WTC11 (cell line): ENCODE measurements at regions not wholly inside any gene's neighbourhood (a gene's known extent, or its start where the extent isn't known, plus 50 kb on each side); places are given as distances from the start of the nearest gene placed in this dataset.

Experiments
- ATAC-seq: fragments of 200-7000 bp; cut with Tn5 transposase; 2 replicates; pipeline ENCODE4 v1.10.0; 2021; ENCODE audit warnings: mild to moderate bottlenecking, moderate library complexity
- CTCF ChIA-PET: fragments of 300-600 bp; sonication (Branson Sonifier 250); formaldehyde crosslinking; loops from one replicate; lab custom pipeline; 2021; ENCODE audit warnings: antibody characterized with exemption; lab: Charles Lee
- POLR2A ChIA-PET: fragments of 350-600 bp; sonication (Branson Sonifier 250); formaldehyde crosslinking; loops from one replicate; lab custom pipeline; 2021; ENCODE audit warnings: antibody characterized with exemption; lab: Charles Lee
- DNase-seq: peaks from one replicate; pipeline ENCODE4 v3.0.0; 2021; ENCODE audit warnings: low spot score
- H3K27ac Mint-ChIP-seq: 2 replicates; pipeline ENCODE4 v1.8.0; 2021; ENCODE audit warnings: mixed read lengths
- H3K27me3 Mint-ChIP-seq: 2 replicates; pipeline ENCODE4 v1.8.0; 2021; ENCODE audit warnings: low read depth, mild to moderate bottlenecking, moderate library complexity, mixed read lengths
- H3K36me3 Mint-ChIP-seq: 2 replicates; pipeline ENCODE4 v1.8.0; 2021; ENCODE audit warnings: mixed read lengths
- H3K4me1 Mint-ChIP-seq: 2 replicates; pipeline ENCODE4 v1.8.0; 2022; ENCODE audit warnings: mixed read lengths
- H3K4me3 Mint-ChIP-seq: 2 replicates; pipeline ENCODE4 v1.8.0; 2021; ENCODE audit warnings: mild to moderate bottlenecking, moderate library complexity, mixed read lengths
- H3K9me3 Mint-ChIP-seq: 2 replicates; pipeline ENCODE4 v1.8.0; 2021; ENCODE audit warnings: mixed read lengths
- AFF4 ChIP-seq: sonication (generic); formaldehyde crosslinking; IDR thresholded peaks from 2 replicates; pipeline ENCODE4 v1.8.1; 2023; ENCODE audit warnings: mild to moderate bottlenecking, missing genetic modification reagents, borderline replicate concordance
- ATF1 ChIP-seq: sonication (generic); formaldehyde crosslinking; IDR thresholded peaks from 2 replicates; pipeline ENCODE4 v1.8.1; 2023; ENCODE audit warnings: mild to moderate bottlenecking, moderate library complexity, missing genetic modification reagents
- ATF6 ChIP-seq: sonication (generic); formaldehyde crosslinking; IDR thresholded peaks from 2 replicates; pipeline ENCODE4 v1.8.1; 2023; ENCODE audit warnings: mild to moderate bottlenecking, missing genetic modification reagents
- E2F4 ChIP-seq: sonication (generic); formaldehyde crosslinking; IDR thresholded peaks from 2 replicates; pipeline ENCODE4 v1.8.1; 2022; ENCODE audit warnings: low read depth, mild to moderate bottlenecking, moderate library complexity, missing genetic modification reagents, borderline replicate concordance
- FOXP1 ChIP-seq: sonication (generic); formaldehyde crosslinking; IDR thresholded peaks from 2 replicates; pipeline ENCODE4 v1.8.0; 2022; ENCODE audit warnings: missing genetic modification reagents, mild to moderate bottlenecking, moderate library complexity, borderline replicate concordance
- GRHL2 ChIP-seq: fragments of 250-450 bp; sonication (Bioruptor Pico); IDR thresholded peaks from 2 replicates; pipeline ENCODE4 v1.8.0; 2022; ENCODE audit warnings: mild to moderate bottlenecking, moderate library complexity; ENCODE audit not compliant: insufficient replicate concordance, severe bottlenecking
- HMGA2 ChIP-seq: fragments of 250-450 bp; sonication (Bioruptor Pico); IDR thresholded peaks from 2 replicates; pipeline ENCODE4 v1.4.0; 2021; ENCODE audit warnings: mild to moderate bottlenecking, moderate library complexity
- HMGXB4 ChIP-seq: sonication (generic); formaldehyde crosslinking; IDR thresholded peaks from 2 replicates; pipeline ENCODE4 v1.8.1; 2023; ENCODE audit warnings: mild to moderate bottlenecking, moderate library complexity, missing genetic modification reagents
- KAT7 ChIP-seq: sonication (generic); formaldehyde crosslinking; IDR thresholded peaks from 2 replicates; pipeline ENCODE4 v1.8.1; 2023; ENCODE audit warnings: missing genetic modification reagents, mild to moderate bottlenecking, borderline replicate concordance
- MLX ChIP-seq: sonication (generic); formaldehyde crosslinking; IDR thresholded peaks from 2 replicates; pipeline ENCODE4 v1.8.1; 2023; ENCODE audit warnings: mild to moderate bottlenecking, missing genetic modification reagents, moderate library complexity
- NFE2L1 ChIP-seq: sonication (generic); formaldehyde crosslinking; IDR thresholded peaks from 2 replicates; pipeline ENCODE4 v1.8.1; 2023; ENCODE audit warnings: missing genetic modification reagents
- SMAD3 ChIP-seq: sonication (generic); formaldehyde crosslinking; IDR thresholded peaks from 2 replicates; pipeline ENCODE4 v1.8.0; 2022; ENCODE audit warnings: missing genetic modification reagents, mild to moderate bottlenecking, borderline replicate concordance
- SP1 ChIP-seq: sonication (generic); formaldehyde crosslinking; conservative IDR thresholded peaks from 2 replicates; pipeline ENCODE4 v1.8.1; 2022; ENCODE audit warnings: missing genetic modification reagents
- ZNF121 ChIP-seq: sonication (generic); formaldehyde crosslinking; IDR thresholded peaks from 2 replicates; pipeline ENCODE4 v1.8.0; 2023; ENCODE audit warnings: missing genetic modification reagents
- ZNF232 ChIP-seq: sonication (generic); formaldehyde crosslinking; IDR thresholded peaks from 2 replicates; pipeline ENCODE4 v1.8.0; 2022; ENCODE audit warnings: mild to moderate bottlenecking, missing genetic modification reagents
- ZNF317 ChIP-seq: sonication (generic); formaldehyde crosslinking; IDR thresholded peaks from 2 replicates; pipeline ENCODE4 v1.8.1; 2023; ENCODE audit warnings: low read depth, mild to moderate bottlenecking, moderate library complexity, missing genetic modification reagents, borderline replicate concordance
- ZNF416 ChIP-seq: fragments of 250-450 bp; sonication (Bioruptor Pico); IDR thresholded peaks from 2 replicates; pipeline ENCODE4 v1.9.0; 2021; ENCODE audit warnings: mild to moderate bottlenecking, inconsistent platforms
- ZNF425 ChIP-seq: fragments of 250-450 bp; sonication (Bioruptor Pico); conservative IDR thresholded peaks from 2 replicates; pipeline ENCODE4 v1.9.0; 2021; ENCODE audit warnings: mild to moderate bottlenecking
- ZSCAN18 ChIP-seq: fragments of 250-450 bp; sonication (Bioruptor Pico); IDR thresholded peaks from 2 replicates; pipeline ENCODE4 v2.1.2; 2022; ENCODE audit warnings: mild to moderate bottlenecking, moderate library complexity

- TF ChIP-seq MLX (CRISPR knock-in tag), result no peak
- no peak for TF ChIP-seq HMGA2
- TF ChIP-seq KAT7 (CRISPR knock-in tag), result no peak
- TF ChIP-seq GRHL2 (CRISPR knock-in tag), result no peak
- TF ChIP-seq, all 79 proteins: peak for 0
Measured at GRCh38 chr1:65050735-65051134, 84.4 kb upstream of the JAK1 start (continued).

- Mint-ChIP-seq H3K27ac (no peak overlapping the region), H3K4me1 (peaks cover 4% of the 10 kb centered on the region; the same call in 1 of the 2 replicates), H3K4me3 (no peak overlapping the region), H3K9me3 (no peaks in the 10 kb centered on the region), H3K27me3 (no peaks in the 10 kb centered on the region), H3K36me3 (peaks cover 32% of the 10 kb centered on the region)
- ChIA-PET POLR2A (interaction anchor here (0.5 kb wide), 1 partner anchor 81 kb away, joined by 3 read pairs; no protein-coding TSS in a partner anchor), CTCF (no interaction called here)
- TF ChIP-seq ZNF425 (no peak), NFE2L1 (CRISPR knock-in tag) (no peak), E2F4 (CRISPR knock-in tag) (no peak), GRHL2 (CRISPR knock-in tag) (no peak), KAT7 (CRISPR knock-in tag) (no peak), FOXP1 (no peak), ZNF232 (CRISPR knock-in tag) (no peak), HMGXB4 (CRISPR knock-in tag) (no peak), ZNF121 (CRISPR knock-in tag) (no peak), ZSCAN18 (CRISPR knock-in tag) (no peak), SMAD3 (CRISPR knock-in tag) (no peak), ZNF416 (CRISPR knock-in tag) (no peak), SP1 (CRISPR knock-in tag) (no peak), ZNF317 (CRISPR knock-in tag) (no peak), ATF6 (CRISPR knock-in tag) (no peak), ATF1 (CRISPR knock-in tag) (no peak), AFF4 (CRISPR knock-in tag) (no peak)
- DNase-seq, result no peak
- ATAC-seq, result no peak
Measured at GRCh38 chr1:65054481-65054880, 88.1 kb upstream of the JAK1 start.
